NCI-H2107 (cell line): ENCODE measurements at regions not wholly inside any gene's neighbourhood (a gene's known extent, or its start where the extent isn't known, plus 50 kb on each side); places are given as distances from the start of the nearest gene placed in this dataset.
"Not testable (repeated sequence)": the region's sequence is repeated elsewhere in the genome, so short reads cannot be mapped to it uniquely, and the experiment has no call there.

ENCODE experiments used
- DNase-seq: peaks from one replicate; lab custom pipeline; 2025; lab: John Stamatoyannopoulos, UW

DNA sequence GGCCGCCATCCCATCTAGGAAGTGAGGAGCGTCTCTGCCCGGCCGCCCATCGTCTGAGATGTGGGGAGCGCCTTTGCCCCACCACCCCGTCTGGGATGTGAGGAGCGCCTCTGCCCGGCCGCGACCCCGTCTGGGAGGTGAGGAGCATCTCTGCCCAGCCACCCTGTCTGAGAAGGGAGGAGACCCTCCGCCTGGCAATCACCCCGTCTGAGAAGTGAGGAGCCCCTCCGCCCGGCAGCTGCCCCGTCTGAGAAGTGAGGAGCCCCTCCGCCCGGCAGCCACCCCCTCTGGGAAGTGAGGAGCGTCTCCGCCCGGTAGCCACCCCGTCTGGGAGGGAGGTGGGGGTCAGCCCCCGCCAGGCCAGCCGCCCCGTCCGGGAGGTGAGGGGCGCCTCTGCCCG is 194.2 kb upstream of the FBXL4 start:
- DNase-seq, result not testable (repeated sequence)

DNA sequence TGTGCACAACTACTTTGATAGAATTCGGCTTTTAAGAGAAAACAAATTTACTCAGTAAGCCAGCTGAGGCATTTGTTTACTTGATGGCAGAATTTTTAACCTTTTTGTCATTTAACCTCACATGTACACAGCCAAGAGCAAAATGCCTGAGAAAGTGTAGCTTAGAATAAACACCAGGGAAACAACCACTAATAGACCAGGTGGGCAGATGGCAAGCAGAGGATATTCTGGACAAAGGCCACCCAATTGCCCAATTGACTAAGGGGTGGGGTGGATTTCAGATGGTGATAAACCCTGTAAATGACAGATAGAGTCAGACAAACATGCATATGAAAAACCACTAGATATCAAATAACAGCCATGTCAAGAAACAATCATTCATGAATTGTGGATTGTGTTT is 190.7 kb upstream of the FBXL4 start:
- DNase-seq, result no peak

DNA sequence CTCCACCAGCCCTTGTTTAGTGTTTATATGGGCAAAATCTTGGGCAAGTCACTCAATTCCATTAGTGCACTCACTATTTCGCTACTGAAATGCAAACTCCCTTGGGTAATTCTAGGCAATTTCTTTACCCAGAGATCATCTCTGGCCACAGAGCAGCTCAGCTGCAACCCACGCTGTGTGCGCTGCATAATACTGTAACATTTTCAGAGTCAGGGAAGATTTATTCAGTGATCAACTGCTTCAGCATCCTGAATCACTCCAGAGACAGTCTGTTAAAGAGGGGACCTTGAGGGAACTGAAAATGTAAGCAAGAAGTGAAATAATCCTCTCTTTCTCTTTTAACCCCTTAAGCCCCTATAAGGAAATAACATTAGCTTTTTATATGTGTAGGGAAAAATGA is 189.6 kb upstream of the FBXL4 start:
- DNase-seq, result no peak

DNA sequence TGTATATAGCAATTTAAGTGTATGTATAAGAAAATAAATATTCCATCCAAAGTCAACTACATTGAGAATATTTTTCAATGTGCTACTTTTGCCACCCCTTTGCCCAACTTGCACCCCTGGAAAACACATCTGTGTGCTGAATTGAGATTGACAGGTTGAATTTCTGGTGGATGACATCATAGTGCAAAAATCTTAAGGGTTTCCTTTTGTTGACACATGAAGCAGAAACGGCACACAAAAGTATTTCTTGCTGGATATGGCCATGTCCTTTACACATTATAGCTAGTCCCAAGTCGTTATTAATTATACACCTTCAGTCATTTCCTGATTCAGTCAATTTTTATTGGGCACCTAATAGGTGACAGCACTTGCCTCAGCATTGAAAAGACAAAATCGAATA is 188.7 kb upstream of the FBXL4 start:
- DNase-seq, result no peak

DNA sequence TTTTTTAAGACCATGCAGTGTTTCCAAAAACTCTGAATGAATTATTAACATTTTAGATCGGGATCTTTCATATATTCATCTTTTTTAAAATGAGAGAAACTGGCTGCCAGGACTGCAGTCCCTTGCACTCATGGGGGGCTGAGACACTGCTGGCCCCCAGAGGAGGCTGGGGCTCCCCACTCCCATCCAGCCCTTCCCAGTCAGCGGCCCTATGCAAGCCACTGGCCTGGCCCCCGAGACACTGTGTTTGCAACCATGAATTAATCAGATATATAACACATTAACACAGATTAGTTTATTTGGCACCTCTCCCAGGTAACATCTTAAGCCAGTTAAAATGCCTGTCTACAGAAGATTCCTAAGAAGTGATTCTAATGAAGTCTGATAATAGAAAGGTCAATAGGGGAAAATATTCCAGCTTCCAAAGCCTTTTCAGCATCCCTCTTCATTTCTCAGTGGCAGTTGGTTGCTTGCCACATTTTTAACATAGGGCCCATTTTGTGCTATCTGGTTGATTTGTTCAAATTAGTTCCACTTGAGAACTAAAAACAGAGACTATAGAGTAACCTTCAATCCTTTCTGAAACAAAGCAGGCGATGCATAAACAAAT is 184.4 kb upstream of the FBXL4 start:
- no peak for DNase-seq

DNA sequence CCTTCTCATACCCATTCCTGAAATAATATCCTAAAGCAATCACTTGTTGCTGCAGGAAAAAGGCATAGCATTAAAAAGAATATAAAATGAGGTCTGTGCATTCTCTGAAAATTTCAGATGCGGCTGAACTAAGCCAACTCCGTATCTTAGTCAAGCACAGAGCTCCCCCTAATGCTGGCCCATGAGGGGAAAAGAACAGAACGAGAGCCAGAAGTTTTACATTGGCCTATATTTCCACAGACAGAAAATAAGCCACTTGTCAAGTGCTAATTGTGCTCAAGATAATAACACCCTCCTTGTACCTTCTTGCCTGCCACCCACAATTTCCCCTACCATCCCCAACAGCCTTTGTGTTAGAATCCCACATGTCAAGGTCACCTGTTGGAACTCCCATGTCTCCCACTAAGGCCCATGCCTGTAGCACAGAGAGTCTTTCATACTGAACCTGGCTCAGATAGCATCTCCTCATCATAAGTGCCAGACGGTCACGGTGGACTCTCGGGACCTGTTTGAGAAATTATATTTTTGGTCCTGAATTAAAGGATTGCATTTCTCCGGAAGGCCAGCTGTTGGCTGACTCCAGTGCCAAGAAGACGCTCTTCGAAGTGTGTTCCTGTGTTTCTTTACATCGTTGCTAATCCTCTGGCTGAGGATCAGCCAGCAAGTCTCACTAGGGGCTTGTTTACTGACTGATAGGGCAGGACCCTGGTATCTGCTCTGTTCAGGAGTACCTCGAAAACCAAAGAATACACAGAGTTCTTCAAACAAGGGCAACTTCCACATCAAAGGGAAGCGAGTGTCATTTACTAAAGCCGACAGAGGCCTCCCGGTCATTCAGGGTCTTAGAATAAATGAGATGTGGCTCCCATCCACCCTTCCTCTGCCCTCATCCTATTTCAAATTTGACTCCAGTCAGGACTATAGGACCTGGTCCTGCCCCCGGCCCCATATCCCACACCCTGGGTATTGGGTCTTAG is 183.4 kb upstream of the FBXL4 start:
- no peak for DNase-seq

DNA sequence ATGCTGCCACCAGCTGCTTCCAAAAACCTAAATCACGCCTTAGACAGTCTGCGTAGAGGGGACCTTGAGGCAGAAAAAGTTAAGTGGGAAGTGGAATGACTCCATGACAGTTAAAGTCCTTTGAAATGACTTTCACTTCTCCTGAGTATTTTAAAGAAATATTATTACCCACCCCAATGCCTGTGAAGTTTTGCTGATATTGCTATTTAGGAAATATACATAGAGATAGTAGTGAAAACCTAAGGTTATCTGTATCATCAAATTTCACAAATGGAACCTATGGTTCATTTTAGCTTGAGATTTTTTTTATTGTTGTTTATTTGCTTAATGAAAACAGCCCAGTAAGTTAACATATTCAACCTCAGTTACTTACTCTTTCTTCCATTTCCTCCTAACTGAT is 182.1 kb upstream of the FBXL4 start:
- DNase-seq, result no peak

DNA sequence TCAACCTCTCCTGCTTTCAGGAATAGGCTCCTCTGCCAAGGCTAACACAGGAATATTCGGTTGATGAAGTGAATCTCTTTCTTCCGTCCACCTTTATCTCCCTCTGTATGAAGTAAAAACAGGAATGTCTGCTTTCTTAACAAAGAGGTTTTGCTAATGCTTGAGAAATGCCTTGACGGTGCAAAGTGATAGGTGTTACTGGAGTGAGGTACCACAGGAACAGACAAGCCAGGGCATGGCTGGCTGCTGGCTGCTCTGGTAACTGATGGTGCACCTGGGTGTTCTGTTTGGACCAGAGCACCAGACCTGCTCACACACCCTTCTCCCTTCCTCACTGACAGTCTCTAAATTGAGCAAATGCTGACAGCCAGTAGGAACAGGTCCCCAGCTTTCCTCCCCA is 174.0 kb upstream of the FBXL4 start:
- DNase-seq, result no peak

DNA sequence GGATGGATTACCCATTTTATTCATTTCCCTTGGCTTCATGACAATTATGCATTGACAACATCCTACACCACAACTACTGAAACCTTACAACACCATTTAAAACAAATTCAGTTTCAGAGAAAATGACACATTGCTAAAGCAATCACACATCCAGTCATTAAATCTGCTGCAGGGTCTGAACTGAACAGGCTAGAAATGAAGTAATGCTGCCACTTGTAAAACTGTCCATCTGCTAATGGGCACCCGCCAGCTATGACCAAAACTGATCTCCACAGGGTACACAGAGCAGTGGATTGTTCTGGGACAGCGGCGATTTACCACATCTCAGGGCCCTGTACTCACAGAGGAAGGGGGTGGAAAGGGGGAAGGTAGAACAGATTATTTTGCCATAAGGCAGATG is 172.9 kb upstream of the FBXL4 start:
- DNase-seq, result no peak

DNA sequence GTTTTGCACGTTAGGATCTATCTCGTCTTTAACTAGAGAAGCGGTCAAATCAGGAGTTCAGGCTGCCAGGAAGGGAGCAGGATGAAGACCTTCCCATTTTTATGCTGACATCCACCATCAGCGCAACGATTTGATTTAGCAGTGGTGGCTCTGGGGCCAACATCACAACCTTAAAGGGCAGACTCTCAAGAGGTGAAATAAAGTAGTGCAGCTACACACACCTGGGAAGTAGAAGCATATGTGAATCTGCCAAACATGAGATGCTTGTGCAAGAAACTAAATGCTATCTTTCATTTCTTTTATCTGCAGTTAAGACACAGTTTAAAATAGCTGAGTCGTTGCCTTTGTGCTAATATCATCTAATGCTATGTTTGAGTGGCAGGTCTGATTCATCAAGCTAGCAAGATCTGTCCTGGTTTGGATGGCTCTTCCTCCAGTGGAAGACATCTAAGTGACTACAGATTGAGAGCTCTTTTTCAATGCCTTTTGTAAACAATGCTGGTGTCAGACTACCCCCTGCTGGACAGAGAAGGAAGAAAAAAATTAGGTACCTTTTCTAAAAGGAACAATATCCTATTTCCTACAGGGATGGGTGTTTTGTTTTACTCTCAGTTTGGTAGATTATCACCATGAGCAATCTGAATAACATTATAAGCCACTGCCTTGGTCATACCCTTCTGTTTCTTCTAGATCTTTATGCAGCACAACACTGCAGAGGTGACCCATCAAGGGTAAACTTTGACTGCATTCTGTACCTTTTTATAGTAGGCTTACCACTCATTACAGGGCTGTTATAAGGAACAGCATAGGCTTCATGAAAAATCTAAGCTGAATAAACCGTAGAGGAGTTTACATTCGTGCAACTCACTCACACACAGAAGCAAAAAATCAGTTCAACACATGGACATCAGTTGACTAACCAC is 171.6 kb upstream of the FBXL4 start:
- peak; percentile 42 for DNase-seq

DNA sequence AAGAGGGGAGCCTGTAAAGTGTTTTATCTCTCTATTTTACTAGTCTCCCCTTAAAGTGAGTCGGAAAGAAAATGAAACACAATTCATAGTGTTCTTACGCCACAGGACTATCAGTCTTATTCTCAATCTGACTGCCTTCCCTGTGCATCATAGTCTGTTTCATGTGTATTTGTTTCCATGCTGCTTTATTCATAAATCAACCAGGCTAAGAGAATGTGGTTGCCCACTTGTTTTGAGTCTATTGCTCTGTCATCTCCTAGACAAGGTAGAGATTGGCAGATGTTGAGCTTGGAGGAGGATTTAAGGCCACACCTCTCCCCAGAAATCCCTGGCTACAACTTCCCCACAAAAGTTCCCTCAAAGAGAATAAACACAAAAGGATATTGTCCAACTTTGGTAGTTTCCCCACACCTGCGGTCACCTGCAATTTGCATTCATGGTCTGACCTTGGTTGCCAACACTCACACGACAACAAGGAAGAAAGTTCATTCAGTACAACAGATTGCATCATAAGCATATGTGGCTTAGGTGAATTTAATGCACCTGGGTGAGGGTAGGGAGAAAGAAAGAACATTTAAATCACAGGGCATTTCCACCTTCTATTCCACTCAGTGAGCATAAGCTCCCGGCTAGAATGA is 167.1 kb upstream of the FBXL4 start:
- DNase-seq, result no peak

DNA sequence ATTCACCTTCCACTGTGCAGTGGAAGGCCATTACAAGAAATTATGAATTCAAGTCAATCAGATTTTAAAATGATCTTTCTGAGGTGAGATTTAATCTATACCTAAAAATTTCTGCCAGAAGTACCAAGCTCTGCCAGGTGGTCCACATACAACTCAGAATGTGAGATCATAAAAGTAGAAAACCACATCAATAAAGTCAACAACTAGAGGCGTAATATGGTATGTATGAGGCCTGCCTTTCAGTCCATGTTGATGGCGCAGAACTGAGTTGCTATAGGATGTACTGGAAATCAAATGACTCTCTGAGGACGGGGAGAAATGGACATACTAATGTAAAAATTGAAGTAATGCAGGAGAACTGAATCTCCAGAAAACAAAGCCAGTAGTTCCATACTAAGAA is 163.8 kb upstream of the FBXL4 start:
- no peak for DNase-seq

DNA sequence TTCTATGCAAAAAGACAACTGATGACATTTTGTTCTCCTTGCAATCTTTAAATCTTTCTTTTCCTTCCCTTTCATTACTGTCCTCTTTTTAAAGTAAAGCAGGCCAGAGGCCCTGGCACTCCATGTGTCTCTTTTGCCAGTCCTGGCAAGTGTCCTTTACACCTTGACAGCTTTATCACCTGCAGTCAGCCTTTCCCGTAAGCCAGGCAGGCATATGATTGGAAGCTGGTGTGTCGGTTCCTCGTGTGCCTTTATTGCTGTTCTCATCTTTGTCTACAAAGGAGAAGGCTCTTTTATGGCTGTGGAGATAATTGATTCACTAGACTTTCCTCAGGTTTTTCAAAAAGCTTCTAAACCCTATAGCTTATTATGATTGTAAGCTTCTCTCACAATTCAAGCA is 162.3 kb upstream of the FBXL4 start:
- DNase-seq, result no peak

DNA sequence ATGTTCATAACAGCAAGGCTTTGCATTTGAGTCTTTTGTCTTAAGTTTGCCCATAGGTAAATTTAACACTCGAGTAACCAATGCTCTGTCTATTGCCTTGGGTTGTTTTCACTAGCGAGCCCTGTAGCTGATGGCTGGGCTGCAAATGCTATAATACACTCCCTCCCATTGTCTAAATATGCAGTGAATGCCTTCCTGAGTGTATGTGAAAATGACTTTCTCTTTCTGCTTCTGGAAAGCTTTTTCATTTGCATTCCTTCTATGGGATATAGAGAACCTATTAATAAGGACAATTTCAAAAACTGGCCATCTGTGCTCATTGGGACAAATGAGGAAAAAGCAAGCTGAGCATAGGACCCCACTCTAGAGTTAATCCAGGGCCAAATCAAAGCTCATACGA is 156.5 kb upstream of the FBXL4 start:
- no peak for DNase-seq

DNA sequence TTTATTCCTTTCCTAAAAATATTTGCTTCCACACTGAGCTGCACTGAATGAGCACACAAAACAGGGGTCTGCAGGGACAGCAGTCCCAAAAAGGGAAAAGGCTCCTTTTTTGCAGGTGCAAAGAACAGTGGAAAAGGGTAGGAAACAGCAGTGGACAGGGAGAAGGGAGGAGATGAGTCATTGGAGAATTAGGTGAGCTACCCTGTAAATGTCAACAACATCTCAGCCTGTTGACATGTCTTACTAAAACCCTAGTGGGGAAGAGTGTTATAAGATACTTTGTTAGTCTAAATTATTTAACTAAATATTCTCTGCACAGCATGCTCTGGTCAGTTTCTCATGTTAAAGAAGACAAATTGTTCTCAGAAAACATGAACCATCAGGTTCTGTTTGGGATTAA is 151.5 kb upstream of the FBXL4 start:
- no peak for DNase-seq

DNA sequence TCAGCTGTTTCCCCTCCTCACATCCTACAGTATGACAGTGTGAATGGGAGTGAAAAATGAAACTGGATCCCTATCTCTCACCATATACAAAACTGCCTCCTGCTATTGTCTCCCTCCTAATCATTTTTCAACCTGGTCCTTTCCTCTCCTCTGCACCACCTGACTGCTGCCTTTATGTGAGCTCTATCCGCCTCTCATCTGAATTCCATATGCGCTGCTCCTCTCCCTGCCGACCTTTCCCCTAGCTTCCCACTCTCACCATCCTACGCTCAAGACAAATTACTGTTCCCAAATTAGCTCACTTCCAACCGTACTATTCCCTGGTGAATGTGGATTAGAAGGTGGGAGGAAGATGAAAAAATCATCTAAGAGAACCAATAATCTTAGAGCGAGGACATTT is 148.4 kb upstream of the FBXL4 start:
- DNase-seq, result no peak

DNA sequence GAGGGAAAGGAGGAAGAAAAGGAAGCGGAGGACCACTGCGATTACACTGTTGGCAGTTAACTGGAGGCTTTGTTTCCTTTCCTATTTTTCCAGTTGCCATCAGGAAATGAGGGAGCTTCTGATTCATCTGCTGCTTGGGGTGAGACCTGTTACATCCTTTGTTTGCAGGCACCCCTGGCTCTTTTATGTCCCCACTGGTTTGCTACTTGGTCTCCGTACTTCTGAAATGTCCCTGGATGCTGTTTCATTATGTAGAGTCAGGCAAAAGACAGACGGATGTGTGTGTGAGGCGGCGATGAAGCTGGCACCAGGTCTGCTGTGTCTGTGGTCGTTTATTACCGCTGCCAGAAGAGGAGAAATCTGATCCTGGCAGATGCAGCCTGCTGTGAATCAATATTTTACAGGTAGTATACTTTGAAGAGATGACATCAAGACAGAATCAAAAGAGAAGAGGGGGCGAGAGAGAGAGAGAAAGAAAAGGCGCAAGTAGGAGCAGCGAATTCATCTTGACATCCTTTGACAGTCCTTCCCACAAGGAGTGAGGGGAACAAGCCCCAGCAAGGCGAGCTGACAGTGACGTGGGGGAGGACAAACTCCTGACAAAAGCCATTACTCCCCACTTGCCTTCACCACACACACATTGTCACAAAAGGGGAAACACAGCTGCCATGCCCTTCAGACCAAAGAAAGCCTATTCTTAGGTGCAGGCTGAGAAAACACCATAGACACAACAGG is 145.9 kb upstream of the FBXL4 start:
- no peak for DNase-seq

DNA sequence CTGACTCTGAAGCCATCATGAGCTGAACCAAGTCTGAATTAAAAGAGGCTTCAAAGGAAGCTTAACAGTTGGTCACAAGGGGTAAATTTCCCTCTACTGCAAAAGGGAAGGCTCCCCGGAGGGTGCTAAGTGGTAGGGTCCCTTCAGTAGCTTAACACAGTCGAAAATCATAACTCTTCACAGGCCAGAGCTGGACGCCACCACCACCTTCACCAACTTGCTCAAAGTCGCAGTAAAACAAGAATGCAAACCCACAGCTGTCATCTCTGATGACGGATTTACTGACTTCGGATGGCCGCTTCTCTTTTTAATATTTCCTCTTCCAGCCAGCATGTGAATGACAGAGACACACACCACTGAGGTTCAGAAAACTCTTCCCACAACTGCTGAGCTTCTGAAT is 144.7 kb upstream of the FBXL4 start:
- DNase-seq, result no peak

DNA sequence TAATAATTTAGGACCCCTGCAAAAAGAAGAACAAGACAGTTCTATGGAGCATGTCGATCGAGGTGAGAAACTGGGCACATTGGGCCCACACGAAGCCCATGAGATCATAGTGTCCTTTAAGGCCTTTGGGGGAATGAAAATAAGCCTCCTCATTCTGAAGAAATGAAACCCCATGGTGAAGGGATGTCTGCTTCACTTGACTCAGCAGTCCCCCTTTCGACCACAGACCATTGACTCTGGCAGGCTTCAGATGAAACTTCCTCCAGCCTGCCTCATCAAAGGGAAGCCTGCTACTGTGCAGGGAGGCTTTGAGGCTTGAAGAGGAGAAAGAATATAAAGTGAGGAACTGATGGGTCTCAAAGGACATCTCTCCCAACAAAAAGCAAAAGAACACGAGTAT is 144.2 kb upstream of the FBXL4 start:
- no peak for DNase-seq

DNA sequence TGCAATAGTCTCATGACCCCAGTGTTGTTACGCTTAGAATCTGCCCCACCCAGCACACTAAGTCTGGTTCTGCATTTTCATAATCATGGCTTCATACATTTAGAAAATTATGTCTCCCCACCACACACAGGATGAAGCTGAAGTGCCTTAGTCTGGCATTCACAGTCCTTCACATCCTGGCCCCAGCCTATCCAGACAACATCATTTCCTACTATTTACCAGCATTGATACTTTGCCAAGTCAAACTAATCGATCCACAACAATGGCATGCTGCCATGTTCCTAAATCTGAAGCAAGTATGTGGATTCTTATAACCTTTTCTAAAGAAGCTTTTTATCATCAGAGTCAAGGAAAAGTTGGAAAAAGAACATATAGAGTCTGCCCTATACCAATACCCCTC is 132.4 kb upstream of the FBXL4 start:
- DNase-seq, result no peak

DNA sequence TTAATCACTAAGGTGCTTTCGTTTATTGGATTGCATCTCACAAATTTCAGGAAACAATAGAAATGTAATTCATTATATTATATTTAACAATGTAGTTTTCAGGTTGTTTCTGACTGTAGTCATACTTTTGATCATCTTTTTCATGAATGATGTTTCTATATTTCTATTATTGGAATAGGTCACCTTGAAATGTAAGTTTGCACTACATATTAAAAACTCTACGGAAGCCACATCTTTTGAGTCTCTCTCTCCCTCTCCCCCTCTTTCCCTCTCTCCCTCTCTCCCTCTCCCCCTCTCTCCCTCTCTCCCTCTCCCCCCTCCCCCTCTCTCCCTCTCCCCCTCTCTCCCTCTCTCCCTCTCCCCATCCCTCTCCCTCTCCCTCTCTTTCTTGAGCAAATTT is 131.3 kb upstream of the FBXL4 start:
- no peak for DNase-seq
